K562 (cell line): ENCODE measurements at regions not wholly inside any gene's neighbourhood (a gene's known extent, or its start where the extent isn't known, plus 50 kb on each side); places are given as distances from the start of the nearest gene placed in this dataset.
"Not testable (repeated sequence)": the region's sequence is repeated elsewhere in the genome, so short reads cannot be mapped to it uniquely, and the experiment has no call there.

ENCODE experiments used
- CBFA2T3 ChIP-seq: fragments of 450-650 bp; IDR thresholded peaks from 2 replicates; pipeline ENCODE4 v1.6.1; 2017
- ETS2 ChIP-seq: IDR thresholded peaks from 2 replicates; pipeline ENCODE4 v1.6.1; 2016; ENCODE audit warnings: borderline replicate concordance, missing genetic modification characterization, mild to moderate bottlenecking, moderate library complexity, missing compliant biosample characterization; ENCODE audit not compliant: poor library complexity, severe bottlenecking
- POLR2AphosphoS5 ChIP-seq: IDR thresholded peaks from 2 replicates; pipeline ENCODE4 v1.6.1; 2011; ENCODE audit warnings: mild to moderate bottlenecking, low read depth, low read length, moderate library complexity; ENCODE audit not compliant: control insufficient read depth, insufficient read depth
- ZNF140 ChIP-seq: fragments of 250-450 bp; sonication (Bioruptor Pico); IDR thresholded peaks from 2 replicates; pipeline ENCODE4 v1.8.0; 2021; ENCODE audit warnings: moderate library complexity, mild to moderate bottlenecking, inconsistent platforms
- TF ChIP-seq, protein P1 (sequence below), 3 experiments: IDR thresholded peaks in 2 of 3; conservative IDR thresholded peaks in 1 of 3; 2 replicates each; pipeline ENCODE4 v1.5.1; 2011 to 2012; ENCODE audit warnings: low read length in 3 of 3, mild to moderate bottlenecking in 3 of 3, control low read depth in 2 of 3, improper control_type of control experiment in 1 of 3, inconsistent platforms in 1 of 3, low read depth in 1 of 3, mixed read lengths in 1 of 3, moderate library complexity in 1 of 3; ENCODE audit not compliant: insufficient read depth in 2 of 3
- TF ChIP-seq, protein P2 (sequence below): sonication (generic); formaldehyde crosslinking; IDR thresholded peaks from 2 replicates; pipeline ENCODE4 v1.9.0; 2022; ENCODE audit warnings: mild to moderate bottlenecking, missing genetic modification reagents

DNA sequence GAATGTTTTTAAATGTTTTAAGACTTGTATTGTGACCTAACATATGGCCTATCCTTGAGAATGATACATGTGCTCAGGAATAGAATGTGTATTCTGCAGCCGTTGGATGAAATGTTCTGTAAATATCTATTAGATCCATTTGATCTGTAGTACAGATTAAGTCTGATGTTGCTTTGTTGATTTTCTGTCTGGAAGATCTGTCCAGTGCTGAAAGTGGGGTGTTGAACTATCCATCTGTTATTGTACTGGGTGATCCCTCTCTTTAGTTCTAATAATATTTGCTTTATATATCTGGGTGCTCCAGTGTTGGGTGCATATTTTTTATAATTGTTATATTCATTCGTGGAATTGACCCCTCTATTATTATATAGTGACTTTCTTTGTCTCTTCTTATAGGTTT, 248.3 kb downstream of the ADCYAP1 start:
- TF ChIP-seq, protein P1, sequence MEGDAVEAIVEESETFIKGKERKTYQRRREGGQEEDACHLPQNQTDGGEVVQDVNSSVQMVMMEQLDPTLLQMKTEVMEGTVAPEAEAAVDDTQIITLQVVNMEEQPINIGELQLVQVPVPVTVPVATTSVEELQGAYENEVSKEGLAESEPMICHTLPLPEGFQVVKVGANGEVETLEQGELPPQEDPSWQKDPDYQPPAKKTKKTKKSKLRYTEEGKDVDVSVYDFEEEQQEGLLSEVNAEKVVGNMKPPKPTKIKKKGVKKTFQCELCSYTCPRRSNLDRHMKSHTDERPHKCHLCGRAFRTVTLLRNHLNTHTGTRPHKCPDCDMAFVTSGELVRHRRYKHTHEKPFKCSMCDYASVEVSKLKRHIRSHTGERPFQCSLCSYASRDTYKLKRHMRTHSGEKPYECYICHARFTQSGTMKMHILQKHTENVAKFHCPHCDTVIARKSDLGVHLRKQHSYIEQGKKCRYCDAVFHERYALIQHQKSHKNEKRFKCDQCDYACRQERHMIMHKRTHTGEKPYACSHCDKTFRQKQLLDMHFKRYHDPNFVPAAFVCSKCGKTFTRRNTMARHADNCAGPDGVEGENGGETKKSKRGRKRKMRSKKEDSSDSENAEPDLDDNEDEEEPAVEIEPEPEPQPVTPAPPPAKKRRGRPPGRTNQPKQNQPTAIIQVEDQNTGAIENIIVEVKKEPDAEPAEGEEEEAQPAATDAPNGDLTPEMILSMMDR (IDR thresholded peaks at IDR 0.05 in 2 of 3, conservative IDR thresholded peaks at IDR 0.05 in 1 of 3; ENCODE audit: insufficient read depth in 2 of 3, low read depth in 1 of 3, low read length in 3 of 3) = not testable (repeated sequence)
- TF ChIP-seq POLR2AphosphoS5; ETS2 (tag); ZNF140 (CRISPR knock-in tag); CBFA2T3: not testable (repeated sequence)
- TF ChIP-seq, protein P2, sequence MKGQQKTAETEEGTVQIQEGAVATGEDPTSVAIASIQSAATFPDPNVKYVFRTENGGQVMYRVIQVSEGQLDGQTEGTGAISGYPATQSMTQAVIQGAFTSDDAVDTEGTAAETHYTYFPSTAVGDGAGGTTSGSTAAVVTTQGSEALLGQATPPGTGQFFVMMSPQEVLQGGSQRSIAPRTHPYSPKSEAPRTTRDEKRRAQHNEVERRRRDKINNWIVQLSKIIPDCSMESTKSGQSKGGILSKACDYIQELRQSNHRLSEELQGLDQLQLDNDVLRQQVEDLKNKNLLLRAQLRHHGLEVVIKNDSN (CRISPR knock-in tag) = not testable (repeated sequence)
